ENCODE measurements at regions not wholly inside any gene's neighbourhood (a gene's known extent, or its start where the extent isn't known, plus 50 kb on each side); places are given as distances from the start of the nearest gene placed in this dataset.

- TF ChIP-seq, protein P1, sequence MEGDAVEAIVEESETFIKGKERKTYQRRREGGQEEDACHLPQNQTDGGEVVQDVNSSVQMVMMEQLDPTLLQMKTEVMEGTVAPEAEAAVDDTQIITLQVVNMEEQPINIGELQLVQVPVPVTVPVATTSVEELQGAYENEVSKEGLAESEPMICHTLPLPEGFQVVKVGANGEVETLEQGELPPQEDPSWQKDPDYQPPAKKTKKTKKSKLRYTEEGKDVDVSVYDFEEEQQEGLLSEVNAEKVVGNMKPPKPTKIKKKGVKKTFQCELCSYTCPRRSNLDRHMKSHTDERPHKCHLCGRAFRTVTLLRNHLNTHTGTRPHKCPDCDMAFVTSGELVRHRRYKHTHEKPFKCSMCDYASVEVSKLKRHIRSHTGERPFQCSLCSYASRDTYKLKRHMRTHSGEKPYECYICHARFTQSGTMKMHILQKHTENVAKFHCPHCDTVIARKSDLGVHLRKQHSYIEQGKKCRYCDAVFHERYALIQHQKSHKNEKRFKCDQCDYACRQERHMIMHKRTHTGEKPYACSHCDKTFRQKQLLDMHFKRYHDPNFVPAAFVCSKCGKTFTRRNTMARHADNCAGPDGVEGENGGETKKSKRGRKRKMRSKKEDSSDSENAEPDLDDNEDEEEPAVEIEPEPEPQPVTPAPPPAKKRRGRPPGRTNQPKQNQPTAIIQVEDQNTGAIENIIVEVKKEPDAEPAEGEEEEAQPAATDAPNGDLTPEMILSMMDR (conservative IDR thresholded peaks at IDR 0.05; ENCODE audit: low read depth, low read length) = no peak
- no peak for TF ChIP-seq EZH2 (IDR thresholded peaks at IDR 0.05; ENCODE audit: borderline replicate concordance, low read depth, low read length, poor library complexity, severe bottlenecking)
These were observed 59.2 kb upstream of the FHL2 start for GRCh38 chr2:105458076-105458475.
